ENCODE measurements at regions not wholly inside any gene's neighbourhood (a gene's known extent, or its start where the extent isn't known, plus 50 kb on each side); places are given as distances from the start of the nearest gene placed in this dataset.

DNA sequence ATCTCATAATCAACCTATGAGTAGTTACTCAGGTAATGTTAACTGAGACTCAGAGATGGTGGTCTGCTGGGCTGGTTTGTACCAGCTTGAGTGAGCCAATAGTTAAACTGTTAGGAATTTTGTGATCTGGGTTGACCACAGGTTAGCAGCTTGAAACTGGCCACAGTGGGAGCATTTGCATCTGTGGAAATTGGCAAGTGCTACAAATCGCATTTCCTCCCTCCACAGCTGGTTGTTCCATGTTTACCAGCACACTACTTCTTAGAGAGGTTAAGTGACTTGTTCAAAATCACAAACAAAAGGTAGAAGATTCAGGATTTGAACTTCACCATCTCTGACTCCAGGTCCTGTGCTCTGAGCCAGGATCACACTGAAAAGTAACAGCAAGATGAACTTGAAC is 446.9 kb upstream of the CLINT1 start:
- TF ChIP-seq POLR2AphosphoS5 (IDR thresholded peaks at IDR 0.05; ENCODE audit: low read depth, low read length) (no peak), POLR2A (IDR thresholded peaks at IDR 0.05; ENCODE audit: low read depth, low read length) (no peak)

All from GM12892 (cell line).